Stimulated activated CD4-positive, alpha-beta T cell treated with anti-CD3 and anti-CD28 coated beads, Interleukin-4, amount 100 ng/mL, for 4 hours (primary cell): ENCODE measurements at regions not wholly inside any gene's neighbourhood (a gene's known extent, or its start where the extent isn't known, plus 50 kb on each side); places are given as distances from the start of the nearest gene placed in this dataset.
A peak's percentile ranks its signal among the peaks of the same experiment; 100 is the strongest.

Source experiments
- DNase-seq, 2 experiments: peaks; one replicate each; pipeline ENCODE4 v3.0.0-alpha.2; 2020

DNA sequence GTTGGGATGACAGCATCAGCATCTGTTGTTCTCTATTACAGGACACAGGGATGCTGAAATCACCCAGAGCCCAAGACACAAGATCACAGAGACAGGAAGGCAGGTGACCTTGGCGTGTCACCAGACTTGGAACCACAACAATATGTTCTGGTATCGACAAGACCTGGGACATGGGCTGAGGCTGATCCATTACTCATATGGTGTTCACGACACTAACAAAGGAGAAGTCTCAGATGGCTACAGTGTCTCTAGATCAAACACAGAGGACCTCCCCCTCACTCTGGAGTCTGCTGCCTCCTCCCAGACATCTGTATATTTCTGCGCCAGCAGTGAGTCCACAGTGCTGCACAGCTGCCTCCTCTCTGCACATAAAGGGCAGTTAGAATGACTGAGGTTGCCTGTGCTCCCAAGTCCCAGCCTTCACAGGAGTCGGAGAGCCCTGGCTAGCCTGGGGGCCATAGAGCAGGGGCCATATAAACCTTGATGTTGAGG is 142.2 kb upstream of the PRSS58 start:
- no peak for DNase-seq

DNA sequence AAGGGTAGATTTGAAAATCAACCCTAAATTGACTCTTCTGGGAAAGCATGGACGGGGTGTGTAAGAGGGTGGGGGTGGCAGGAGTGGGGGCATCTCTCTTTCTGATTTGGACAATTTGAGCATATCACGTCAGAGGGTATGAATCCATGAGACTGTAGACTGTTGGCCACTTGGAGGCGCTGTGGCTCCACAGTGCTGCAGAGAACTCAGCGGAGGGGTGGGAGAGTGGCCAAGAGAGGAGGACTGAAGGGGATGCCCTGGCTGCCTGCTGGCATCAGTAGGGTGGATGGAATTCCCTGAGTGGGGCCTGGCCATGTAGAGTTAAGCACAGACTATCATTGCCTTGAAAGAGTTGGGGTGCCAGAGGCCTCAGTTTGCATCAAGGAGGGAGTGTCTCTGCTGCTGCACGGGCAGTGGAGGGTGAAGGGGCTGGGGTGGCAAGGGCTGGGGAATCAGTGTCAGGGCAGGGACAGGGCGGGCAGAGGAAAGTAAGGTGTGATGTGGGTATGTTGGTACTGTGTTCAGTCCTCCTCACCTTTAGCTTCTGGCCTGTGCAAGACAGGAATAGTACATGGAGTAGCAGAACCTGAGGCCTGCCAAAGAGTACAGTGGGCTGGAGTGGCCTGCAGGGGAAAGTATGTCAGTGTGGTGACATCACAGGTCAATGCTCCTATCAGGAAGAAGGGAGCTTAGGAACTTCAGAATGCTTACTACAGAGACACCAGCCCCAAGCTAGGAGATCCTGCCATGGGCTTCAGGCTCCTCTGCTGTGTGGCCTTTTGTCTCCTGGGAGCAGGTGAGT is 133.5 kb upstream of the PRSS58 start:
- DNase-seq: peak in 1 of 2 experiments; percentile 33

DNA sequence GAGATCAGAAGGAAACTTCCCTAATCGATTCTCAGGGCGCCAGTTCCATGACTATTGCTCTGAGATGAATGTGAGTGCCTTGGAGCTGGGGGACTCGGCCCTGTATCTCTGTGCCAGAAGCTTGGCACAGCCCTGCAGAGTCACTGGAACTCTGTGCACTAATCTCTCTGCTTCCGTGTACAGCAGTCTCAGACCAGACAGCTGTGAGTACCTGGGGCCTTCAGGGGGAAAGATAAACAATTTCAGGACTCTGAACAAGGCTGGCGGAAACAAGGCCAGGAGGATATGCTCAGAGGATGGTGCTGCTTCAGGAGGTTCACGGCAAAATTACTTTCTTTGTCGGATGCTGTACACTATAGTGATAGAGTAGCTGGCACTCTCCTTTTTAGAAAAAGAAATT is 131.7 kb upstream of the PRSS58 start:
- no peak for DNase-seq

DNA sequence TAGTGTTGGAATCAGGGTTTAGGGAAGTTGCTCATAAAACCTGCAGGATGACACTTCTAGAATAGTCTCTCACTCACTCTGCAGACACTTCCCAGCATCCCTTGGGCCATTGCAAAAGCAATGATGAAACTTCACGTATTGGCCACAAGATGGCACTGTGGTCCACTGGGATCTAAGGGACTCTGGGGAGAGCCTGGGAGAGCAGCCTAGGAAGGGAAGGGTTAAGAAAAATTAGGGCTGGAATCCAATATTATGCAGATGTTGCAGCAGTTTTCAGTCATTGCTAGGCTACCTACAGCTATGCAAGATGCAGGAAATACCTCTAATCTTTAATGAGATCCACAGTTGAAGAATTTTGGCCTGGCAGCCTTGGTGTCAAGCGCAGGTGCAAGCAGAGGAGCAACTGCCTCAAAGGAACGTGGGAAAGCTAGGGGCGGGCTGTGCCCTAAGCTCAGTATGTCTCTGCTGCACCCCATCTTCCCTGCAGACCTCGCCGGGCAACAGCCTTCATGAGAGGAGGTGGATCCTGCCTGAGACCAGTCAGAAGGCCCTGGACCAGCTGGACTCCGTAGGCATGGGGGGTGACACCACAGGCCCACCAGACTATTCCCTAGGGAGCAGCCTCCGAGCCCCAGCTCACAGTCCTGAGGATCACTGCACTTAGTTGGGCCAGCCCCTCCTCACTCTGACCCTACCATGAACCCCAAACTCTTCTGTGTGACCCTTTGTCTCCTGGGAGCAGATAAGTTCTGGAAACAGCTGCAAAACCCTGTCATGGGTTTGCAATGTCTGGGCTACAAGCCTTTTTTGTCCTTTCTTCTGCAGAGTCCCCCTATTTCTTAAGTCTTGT is 127.9 kb upstream of the PRSS58 start:
- peak in 1 of 2 experiments; percentile 22 for DNase-seq

DNA sequence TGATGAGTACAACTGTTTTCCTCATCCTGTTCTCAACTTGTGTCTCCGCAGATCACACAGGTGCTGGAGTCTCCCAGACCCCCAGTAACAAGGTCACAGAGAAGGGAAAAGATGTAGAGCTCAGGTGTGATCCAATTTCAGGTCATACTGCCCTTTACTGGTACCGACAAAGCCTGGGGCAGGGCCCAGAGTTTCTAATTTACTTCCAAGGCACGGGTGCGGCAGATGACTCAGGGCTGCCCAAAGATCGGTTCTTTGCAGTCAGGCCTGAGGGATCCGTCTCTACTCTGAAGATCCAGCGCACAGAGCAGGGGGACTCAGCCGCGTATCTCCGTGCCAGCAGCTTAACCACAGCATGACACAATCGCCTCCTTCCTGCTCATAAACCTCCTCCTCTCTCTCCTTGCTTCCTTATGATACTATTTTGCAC is 126.7 kb upstream of the PRSS58 start:
- peak in 1 of 2 experiments; percentile 22 for DNase-seq

DNA sequence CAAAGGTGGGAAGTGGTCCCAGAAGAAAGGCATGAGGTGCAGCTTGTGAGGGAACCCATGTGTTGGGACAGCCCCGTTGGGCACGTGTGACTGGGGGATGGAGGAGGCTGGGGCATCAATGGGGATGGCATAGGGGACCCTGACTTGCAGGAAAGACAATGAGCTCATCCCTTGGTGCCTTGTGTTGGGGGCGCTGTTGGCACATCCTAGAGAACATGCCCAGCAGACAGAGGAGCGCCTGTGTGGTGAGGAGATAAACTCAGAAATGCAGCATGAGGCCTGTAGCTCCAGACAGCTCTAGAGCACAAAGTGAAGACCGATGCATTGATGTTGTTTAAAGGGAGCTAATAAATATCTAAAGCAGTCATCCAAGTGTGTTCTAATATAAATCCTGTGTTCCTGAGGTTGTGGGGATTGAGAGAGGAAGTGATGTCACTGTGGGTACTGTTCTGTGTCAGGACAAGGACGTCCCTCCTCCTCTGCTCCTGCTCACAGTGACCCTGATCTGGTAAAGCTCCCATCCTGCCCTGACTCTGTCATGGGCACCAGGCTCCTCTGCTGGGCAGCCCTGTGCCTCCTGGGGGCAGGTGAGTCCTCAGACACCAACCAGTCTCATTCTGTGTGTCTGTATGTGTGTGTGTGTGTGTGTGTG is 126.1 kb upstream of the PRSS58 start:
- DNase-seq: no peak

DNA sequence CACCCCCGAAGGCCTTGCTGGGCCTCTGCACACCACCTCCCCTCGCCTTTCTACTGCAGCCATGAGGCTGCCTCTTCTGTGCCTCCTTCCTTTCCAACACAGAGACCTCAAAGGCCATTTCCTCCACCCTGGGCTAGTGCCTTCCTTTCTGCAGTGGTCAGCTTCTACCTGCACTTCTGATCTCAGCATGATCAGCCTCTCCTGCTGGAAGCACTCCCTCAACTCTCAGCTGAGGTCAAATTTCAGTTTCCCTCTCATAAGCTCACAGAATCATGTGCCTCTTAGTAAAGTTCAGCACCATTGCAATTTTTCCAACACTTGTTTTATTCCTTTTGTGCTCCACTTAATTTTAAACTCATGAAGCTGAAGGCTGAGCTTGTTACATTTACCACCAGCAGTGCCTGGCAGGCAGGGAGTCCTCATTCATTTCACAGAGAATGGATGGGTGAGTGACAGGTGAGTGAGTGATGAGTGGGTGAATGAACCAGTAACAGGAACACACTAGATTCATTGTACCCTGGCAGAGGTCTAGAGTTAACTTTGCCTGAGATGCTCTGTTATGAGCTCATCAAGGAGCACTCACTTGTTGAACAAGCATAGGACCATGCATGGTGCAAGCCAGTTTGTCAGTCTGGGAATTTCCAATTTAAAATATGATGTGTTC is 124.0 kb upstream of the PRSS58 start:
- DNase-seq: no peak

DNA sequence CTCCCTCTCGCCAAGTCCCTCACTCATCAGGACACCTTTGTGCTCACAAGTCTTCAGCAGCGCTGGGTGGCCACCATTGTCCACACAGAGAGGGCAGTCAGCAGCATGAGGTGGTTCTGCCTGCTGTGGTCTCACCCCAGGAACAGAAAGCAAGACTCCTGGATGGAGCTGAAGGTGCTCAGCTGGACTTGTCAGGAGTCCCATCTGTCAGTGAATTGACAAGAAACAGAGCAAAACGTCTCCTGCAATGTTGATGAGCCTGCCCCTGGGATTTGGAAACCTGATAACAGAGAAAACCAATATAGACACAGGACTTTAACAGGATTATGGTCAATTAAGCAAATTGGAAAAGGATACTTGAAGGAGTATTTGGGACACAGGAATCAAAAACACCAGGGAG is 122.2 kb upstream of the PRSS58 start:
- DNase-seq: no peak

DNA sequence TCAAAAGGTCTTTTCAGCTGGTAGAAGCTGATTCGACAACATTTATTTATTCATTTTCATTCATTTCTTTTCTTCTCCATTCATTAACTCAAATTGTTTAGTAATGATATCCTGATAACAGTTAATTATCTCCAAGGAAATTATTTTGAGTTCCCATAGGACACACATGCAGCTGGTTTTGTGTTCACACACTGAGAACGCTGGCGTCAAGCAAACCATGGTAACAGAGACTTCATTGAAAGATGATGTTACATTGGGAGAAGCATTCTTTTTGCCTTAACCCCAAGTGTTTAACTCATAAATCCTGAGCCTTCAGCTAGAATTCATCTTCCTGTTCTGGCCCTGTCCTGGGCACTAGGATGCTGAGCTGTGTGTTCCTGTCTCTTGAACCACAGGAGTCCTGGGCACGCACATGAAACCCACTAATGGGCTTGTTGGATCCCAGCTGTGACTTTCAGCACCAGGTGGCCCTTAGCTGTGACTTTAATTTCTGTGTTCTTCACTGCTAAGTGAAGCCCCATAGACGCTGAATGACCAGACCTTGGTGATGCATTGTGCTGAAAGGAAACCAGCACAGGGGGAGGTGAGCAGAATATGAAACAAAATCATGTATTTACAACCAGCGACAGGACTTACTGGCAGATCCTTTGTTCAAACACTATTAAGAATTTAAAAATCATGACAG is 121.5 kb upstream of the PRSS58 start:
- DNase-seq: no peak

DNA sequence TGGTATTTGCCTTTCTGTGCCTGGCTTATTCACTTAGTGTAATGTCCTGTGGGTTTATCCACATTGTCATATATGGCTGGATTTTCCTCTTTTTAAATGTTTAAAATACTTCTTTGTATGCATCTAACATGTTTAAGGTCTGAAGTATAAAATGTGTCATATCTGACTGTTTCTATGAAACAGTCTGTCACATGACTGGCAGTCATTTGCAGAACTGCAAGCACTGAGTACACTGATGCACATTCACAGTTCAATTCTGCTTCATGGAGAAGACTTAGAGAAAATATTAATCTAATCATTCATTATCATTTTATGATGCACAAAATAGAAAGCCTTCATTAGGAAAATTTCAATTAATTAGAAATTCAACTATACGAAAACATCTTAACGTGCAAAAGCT is 119.7 kb upstream of the PRSS58 start:
- no peak for DNase-seq

DNA sequence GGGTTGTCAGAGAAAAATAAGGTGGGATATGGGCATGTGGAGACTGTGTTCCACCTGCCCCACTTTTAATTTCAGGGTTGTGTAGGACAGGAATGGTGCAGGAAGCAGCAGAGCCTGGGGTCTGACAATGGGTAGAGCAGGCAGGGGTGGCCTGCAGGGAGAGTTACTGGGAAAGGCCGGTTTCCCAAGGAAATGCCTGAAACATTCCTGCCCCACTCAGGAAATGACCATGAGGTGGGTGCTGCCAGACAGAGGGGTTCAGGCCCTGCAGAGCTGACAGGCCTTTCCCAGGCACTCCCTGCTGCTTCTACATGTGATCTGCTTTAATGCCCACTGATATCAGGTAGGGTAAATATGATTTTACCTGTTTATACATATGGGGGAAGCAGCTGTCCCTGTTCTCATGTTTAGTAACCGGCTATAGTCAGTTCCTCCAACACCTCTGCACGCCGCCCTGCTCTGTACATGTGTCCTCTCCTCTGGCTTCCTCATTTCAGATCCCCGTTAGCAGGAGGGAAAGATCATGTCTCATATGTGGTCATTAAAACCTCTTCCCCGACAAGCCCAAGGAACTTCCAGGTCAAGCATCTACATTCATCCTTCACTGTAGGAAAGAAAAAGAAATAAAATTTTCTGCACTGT is 118.6 kb upstream of the PRSS58 start:
- no peak for DNase-seq

DNA sequence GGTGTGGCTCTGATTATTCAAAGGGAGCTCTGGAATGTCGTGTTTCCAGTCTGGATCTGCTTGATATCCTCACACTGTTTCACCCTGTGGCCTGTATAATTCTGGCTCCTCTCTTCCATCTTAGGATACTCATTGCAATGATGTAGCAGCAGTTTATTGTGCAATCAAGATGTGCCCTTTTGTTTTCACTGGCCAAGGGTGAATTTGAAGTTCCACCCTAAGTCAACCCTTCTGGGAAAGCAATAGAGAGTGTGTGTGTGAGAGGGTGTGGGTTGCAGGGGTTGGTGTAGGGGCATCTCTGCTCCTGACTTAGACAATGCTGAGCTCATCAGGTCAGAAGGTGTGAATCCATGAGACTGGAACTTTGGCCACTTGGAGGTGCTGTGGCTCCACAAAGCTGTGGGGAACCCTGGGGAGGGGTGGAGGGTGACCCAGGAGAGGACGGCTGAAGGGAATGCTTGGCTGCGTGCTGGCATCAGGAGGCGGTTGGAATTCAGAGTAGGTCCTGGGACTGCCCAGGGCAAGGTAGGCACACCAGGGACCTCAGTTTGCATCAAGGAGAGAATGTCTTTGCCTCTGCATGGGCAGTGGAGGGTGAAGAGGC is 118.0 kb upstream of the PRSS58 start:
- DNase-seq: no peak

DNA sequence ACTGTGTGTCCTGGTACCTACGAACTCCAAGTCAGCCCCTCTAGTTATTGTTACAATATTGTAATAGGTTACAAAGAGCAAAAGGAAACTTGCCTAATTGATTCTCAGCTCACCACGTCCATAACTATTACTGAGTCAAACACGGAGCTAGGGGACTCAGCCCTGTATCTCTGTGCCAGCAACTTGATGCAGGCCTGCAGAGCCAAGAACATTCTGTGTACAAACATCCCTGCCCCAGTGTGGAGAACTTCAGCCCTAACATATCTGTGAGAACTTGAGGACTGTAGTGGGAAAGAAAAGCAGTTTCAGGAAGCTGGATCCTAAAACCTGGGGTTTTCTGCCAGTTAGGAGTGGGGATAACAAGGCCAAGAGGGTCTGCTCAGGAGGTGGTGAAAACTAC is 114.9 kb upstream of the PRSS58 start:
- no peak for DNase-seq

DNA sequence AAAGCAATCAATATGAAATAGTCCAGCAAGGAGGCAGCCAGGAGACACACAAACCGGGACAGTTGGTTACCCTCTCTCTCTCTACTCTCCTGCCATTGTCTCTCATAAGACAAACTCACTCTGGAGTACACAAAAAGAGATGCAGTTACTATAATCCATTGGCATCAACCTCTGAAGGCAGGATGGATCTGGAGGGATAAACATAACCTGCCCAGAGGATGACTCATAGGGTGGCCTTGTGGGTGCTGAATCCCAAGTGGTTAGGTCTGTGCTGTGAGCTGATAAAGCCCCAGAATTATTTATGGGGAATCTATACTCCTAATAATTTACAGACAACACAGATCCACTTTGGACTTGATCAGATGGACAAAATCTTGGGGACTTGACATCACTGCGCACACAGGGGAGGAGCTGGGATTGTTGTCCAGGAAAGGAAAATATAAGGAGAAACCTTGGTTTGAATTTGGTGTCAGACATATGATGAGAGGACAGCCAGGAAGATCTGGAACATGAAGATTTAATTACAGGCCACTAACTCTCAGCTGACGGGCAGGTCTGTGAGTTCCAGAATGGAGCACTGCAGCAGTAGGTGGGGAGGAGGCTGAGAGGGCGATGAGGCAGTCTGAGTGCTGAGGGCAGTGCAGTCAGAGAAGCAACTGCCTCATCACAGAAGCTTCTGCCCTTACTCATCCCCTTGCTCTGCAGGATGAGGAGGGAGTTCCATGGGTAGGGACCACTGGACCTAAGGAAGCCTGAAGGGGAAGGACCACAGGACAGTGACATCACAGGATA is 113.9 kb upstream of the PRSS58 start:
- DNase-seq: no peak

DNA sequence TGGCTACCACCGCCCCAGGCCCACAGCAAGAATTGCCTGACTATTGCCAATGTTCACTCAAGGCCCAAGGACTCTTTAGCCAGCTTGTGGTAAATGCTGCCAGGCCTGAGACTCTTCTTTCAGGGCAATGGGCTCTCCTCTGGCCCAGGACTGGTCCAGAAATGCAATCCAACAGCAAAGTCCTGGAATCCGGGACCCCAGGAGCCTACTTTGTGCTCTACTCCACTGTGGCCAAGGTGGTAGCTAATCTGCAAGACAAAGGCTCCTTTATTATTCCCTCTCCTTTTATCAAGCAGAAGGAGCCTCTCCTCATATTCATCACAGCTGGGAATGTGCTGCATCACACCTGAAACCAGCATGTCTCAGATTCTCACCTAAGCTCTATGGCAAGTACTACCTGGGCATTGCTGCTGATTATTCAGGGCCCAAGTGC is 107.6 kb upstream of the PRSS58 start:
- no peak for DNase-seq

DNA sequence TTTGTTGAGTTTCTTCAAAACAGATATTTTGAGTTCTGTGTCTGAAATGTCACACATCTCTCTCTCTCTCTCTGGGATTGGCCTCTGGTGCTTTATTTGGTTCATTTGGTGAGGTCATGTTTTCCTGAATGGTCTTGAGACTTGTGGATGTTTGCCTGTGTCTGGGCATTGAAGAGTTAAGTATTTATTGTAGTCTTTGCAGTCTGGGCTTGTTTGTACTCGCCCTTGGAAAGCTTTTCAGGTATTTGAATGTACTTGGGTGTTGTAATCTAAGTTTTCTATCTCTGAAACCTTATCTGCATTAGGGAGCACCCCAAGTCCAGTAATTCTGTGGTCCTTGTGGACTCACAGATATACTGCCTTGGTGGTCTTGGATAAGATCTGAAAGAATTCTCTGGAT is 106.7 kb upstream of the PRSS58 start:
- no peak for DNase-seq

DNA sequence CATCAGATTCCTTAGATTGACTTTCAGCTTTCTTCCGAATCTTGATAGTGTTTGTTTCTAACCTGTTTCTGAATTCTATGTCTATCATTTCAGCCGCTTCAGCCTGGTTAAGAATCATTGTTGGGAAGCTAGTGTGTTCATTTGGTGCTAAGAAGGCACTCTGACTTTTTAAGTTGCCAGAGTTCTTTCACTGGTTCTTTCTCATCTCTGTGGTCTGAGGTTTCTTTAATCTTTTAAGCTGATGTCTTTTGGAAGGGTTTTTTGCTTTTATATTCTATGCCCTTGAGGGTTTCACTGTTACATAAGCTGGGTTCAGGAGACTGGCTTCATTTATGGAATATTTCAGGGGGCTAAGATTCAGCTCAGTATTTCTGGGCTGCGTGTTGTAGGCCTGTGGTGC is 104.5 kb upstream of the PRSS58 start:
- DNase-seq: no peak

DNA sequence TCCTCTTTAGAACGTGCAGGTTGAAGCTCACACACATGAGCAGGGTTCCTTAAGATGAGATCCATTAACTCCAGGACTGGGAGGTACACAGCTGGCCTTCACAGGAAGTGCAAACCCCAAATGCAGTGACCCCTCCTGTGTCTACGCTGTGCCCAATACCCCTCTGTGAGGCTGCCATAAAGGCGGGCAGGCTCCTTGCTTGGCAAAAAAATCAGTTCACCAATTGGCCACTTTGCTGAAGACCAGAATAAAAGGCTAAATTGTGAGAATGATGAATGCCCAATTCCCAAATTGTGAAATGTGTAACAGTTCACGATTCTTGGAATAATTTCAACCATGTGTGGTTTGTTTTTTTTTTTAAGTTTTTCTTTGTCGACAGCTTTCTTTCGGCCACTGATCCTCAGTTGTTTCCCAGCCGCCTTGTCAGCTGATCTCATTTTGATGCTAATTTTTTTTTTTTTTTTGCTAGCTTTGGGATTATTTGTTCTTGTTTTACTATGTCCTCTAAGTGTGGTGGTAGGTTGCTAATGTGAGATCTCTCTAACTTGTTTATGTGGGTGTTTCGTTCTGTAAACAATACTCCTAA is 101.9 kb upstream of the PRSS58 start:
- no peak for DNase-seq

DNA sequence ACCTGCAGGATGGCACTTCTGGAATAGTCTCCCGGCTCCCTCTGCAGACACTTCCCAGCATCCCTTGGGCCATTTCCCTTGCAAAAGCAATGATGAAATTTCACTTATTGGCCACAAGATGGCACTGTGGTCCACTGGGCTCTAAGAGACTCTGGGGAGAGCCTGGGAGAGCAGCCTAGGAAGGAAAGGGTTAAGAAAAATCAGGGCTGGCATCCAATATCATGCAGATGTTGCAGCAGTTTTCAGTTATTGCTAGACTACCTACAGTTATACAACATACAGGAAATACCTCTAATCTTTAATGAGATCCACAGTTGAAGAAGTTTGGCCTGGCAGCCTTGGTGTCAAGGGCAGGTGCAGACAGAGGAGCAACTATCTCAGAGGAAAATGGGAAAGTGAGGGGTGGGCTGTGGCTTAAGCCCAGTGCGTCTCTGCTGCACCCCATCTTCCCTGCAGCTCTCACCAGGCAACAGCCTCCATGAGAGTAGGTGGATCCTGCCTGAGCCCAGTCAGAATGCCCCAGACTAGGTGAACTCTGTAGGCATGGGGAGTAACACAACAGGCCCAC is 100.2 kb upstream of the PRSS58 start:
- DNase-seq: no peak

DNA sequence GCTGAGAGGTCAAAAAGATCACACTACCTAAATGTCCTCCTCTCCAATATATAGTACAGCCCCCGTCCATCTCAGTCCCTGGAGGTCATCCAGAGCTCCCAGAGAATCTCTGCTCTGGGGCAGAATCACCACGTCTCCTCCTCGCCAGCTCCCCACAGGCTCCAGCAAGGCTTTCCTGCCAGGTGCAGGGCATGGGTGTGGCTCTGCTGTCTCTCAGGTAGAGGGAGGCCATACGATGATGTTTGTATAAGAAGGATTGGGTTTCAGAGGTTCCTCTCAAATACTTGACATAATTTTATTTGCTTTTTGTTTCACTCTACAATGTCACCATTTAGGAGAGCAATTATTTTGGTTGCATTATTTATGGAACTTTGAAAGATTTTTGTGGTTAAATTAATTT is 98.3 kb upstream of the PRSS58 start:
- no peak for DNase-seq
